ENCODE measurements at regions not wholly inside any gene's neighbourhood (a gene's known extent, or its start where the extent isn't known, plus 50 kb on each side); places are given as distances from the start of the nearest gene placed in this dataset.

- 83% methylated on average over 1 of the region's 2 CpGs for WGBS (ENCODE audit: insufficient coverage)
- no peak overlapping the region for H3K4me3 ChIP-seq (ENCODE audit: control extremely low read depth in 1 of 5, extremely low read depth in 1 of 5, insufficient read depth in 1 of 5, low read depth in 2 of 5, low read length in 4 of 5)
- no peaks in the 10 kb centered on the region for H3K4me1 Mint-ChIP-seq
- H3K36me3 ChIP-seq (replicated peaks in 1 of 2; ENCODE audit: control extremely low read depth in 1 of 2, control insufficient read depth in 1 of 2, extremely low read depth in 1 of 2, insufficient read depth in 2 of 2, low read length in 1 of 2) = no peaks in the 10 kb centered on the region
- no peaks in the 10 kb centered on the region for H3K79me2 ChIP-seq (ENCODE audit: control insufficient read depth, insufficient read depth, low read length)
- H3K4me1 ChIP-seq (ENCODE audit: control insufficient read depth in 2 of 2, insufficient read depth in 2 of 2, low read length in 2 of 2) = no peaks in the 10 kb centered on the region
- DNase-seq (no peak), ATAC-seq (ENCODE audit: low read depth) (no peak)
- H3K27me3 Mint-ChIP-seq = peaks cover 4% of the 10 kb centered on the region
- H3K27ac Mint-ChIP-seq = no peak overlapping the region
- no peaks in the 10 kb centered on the region for H3K27me3 ChIP-seq (replicated peaks in 1 of 4; ENCODE audit: control extremely low read depth in 1 of 4, control insufficient read depth in 3 of 4, insufficient read depth in 4 of 4, low read length in 3 of 4)
- H3K9me3 Mint-ChIP-seq (ENCODE audit: insufficient read depth) = peaks cover 3% of the 10 kb centered on the region
- intact Hi-C loops (cut with micrococcal nuclease) = no loop called here
- H2AFZ ChIP-seq (ENCODE audit: insufficient read depth, low read depth, low read length, poor library complexity, severe bottlenecking) = no peak overlapping the region
- H3K9ac ChIP-seq (ENCODE audit: low read length) = no peak overlapping the region
- ChIA-PET CTCF (no interaction called here), POLR2A (no interaction called here)
- no peak overlapping the region for H3K27ac ChIP-seq (ENCODE audit: low read length in 2 of 2)
- no peaks in the 10 kb centered on the region for H4K20me1 ChIP-seq (ENCODE audit: control insufficient read depth, insufficient read depth, low read length, poor library complexity, severe bottlenecking)
- no peak overlapping the region for H3K4me2 ChIP-seq (replicated peaks; ENCODE audit: low read depth, low read length, poor library complexity, severe bottlenecking)
- H3K4me3 Mint-ChIP-seq = no peak overlapping the region
- peaks cover 0 to 6% (median 0%) of the 10 kb centered on the region in 3 donors for H3K9me3 ChIP-seq (ENCODE audit: control extremely low read depth in 1 of 3, control insufficient read depth in 2 of 3, insufficient read depth in 1 of 3, low read length in 2 of 3)
- no peak for TF ChIP-seq CTCF (IDR thresholded peaks at IDR 0.05)
- TF ChIP-seq EZH2 (IDR thresholded peaks at IDR 0.05; ENCODE audit: borderline replicate concordance, insufficient read depth, low read depth, low read length, poor library complexity, severe bottlenecking) = no peak
Observed at GRCh38 chr9:85260275-85260845, 481.4 kb downstream of the AGTPBP1 start.

DNA sequence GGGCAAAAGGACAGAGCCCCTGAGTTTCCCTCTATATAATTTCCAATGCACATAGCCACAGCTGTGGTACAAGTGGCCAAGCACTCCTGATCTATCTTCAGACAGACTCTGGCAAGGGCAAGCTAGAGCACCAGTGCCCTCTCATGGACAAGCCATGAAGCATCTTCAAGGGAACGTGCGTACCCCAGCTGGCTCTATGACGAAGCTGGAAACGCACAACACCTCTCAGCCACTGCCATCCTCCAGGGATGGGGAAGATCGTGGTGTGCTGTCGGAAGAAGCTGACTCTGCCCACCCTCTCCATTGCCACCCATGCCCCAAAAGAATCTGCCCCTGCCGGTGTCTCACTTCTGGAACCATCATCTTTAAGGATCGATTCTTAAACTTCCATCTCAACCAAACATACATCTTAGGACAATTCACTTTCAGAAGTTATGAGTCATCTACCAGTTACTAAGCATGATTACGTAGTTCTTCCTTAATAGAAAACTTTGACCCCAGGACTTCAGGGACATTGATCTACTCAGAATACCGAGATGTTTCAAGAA is 482.9 kb downstream of the AGTPBP1 start:
- intact Hi-C loops (cut with micrococcal nuclease) = no loop called here

More for the DNA sequence above, 482.9 kb downstream of the AGTPBP1 start:
- DNase-seq = no peak
- H3K9me3 Mint-ChIP-seq (ENCODE audit: insufficient read depth) = peaks cover 3% of the 10 kb centered on the region
- ChIA-PET CTCF (no interaction called here), POLR2A (no interaction called here)
- Histone ChIP-seq H3K9me3 (ENCODE audit: control extremely low read depth in 1 of 3, control insufficient read depth in 2 of 3, insufficient read depth in 1 of 3, low read length in 2 of 3) (peaks cover 0 to 6% (median 0%) of the 10 kb centered on the region in 3 donors), H3K4me1 (ENCODE audit: control insufficient read depth in 2 of 2, insufficient read depth in 2 of 2, low read length in 2 of 2) (no peaks in the 10 kb centered on the region), H3K4me2 (replicated peaks; ENCODE audit: low read depth, low read length, poor library complexity, severe bottlenecking) (no peak overlapping the region), H3K27me3 (replicated peaks in 1 of 4; ENCODE audit: control extremely low read depth in 1 of 4, control insufficient read depth in 3 of 4, insufficient read depth in 4 of 4, low read length in 3 of 4) (no peaks in the 10 kb centered on the region), H2AFZ (ENCODE audit: insufficient read depth, low read depth, low read length, poor library complexity, severe bottlenecking) (no peak overlapping the region), H3K27ac (ENCODE audit: low read length in 2 of 2) (no peak overlapping the region), H3K4me3 (ENCODE audit: control extremely low read depth in 1 of 5, extremely low read depth in 1 of 5, insufficient read depth in 1 of 5, low read depth in 2 of 5, low read length in 4 of 5) (no peak overlapping the region), H4K20me1 (ENCODE audit: control insufficient read depth, insufficient read depth, low read length, poor library complexity, severe bottlenecking) (no peaks in the 10 kb centered on the region), H3K79me2 (ENCODE audit: control insufficient read depth, insufficient read depth, low read length) (no peaks in the 10 kb centered on the region), H3K36me3 (replicated peaks in 1 of 2; ENCODE audit: control extremely low read depth in 1 of 2, control insufficient read depth in 1 of 2, extremely low read depth in 1 of 2, insufficient read depth in 2 of 2, low read length in 1 of 2) (no peaks in the 10 kb centered on the region), H3K9ac (ENCODE audit: low read length) (no peak overlapping the region)
- no peak for TF ChIP-seq CTCF (IDR thresholded peaks at IDR 0.05)
- TF ChIP-seq EZH2 (IDR thresholded peaks at IDR 0.05; ENCODE audit: borderline replicate concordance, insufficient read depth, low read depth, low read length, poor library complexity, severe bottlenecking) = no peak
- no peak overlapping the region for H3K4me3 Mint-ChIP-seq
- ATAC-seq (ENCODE audit: low read depth) = no peak
- H3K27ac Mint-ChIP-seq = no peak overlapping the region
- 29% methylated on average over 8 of the region's 10 CpGs for WGBS (ENCODE audit: insufficient coverage)
- no peaks in the 10 kb centered on the region for H3K4me1 Mint-ChIP-seq
- H3K27me3 Mint-ChIP-seq = peaks cover 4% of the 10 kb centered on the region

All from B cell (primary cell).